ENCODE measurements at regions not wholly inside any gene's neighbourhood (a gene's known extent, or its start where the extent isn't known, plus 50 kb on each side); places are given as distances from the start of the nearest gene placed in this dataset.

- no peak overlapping the region for H3K4me3 ChIP-seq
- TF ChIP-seq POLR2A (IDR thresholded peaks at IDR 0.05), result no peak
- TF ChIP-seq POLR2AphosphoS5 (IDR thresholded peaks at IDR 0.05; ENCODE audit: insufficient read depth in 1 of 2, low read depth in 1 of 2), result no peak
- TF ChIP-seq CTCF (IDR thresholded peaks at IDR 0.05), result no peak
- no peaks in the 10 kb centered on the region for H3K27me3 ChIP-seq
- H3K27ac ChIP-seq, result no peak overlapping the region
- H3K36me3 ChIP-seq, result no peaks in the 10 kb centered on the region
- H3K9me3 ChIP-seq, result no peaks in the 10 kb centered on the region
- no peak for DNase-seq (ENCODE audit: extremely low spot score in 2 of 2)
- no peaks in the 10 kb centered on the region for H3K4me1 ChIP-seq
- intact Hi-C loops (cut with DNase I), result no loop called here
These were observed 68.6 kb downstream of the TENT5A start for GRCh38 chr6:81683912-81684311.

- H3K27ac ChIP-seq, result no peak overlapping the region
- H3K27me3 ChIP-seq, result no peaks in the 10 kb centered on the region
- H3K9me3 ChIP-seq, result no peaks in the 10 kb centered on the region
- no peaks in the 10 kb centered on the region for H3K4me1 ChIP-seq
- TF ChIP-seq CTCF (IDR thresholded peaks at IDR 0.05), result no peak
- no peak for TF ChIP-seq POLR2A (IDR thresholded peaks at IDR 0.05)
- TF ChIP-seq POLR2AphosphoS5 (IDR thresholded peaks at IDR 0.05; ENCODE audit: insufficient read depth in 1 of 2, low read depth in 1 of 2), result no peak
- no peak for DNase-seq (ENCODE audit: extremely low spot score in 2 of 2)
- intact Hi-C loops (cut with DNase I), result no loop called here
- H3K4me3 ChIP-seq, result no peak overlapping the region
- no peaks in the 10 kb centered on the region for H3K36me3 ChIP-seq
These were observed 69.4 kb downstream of the TENT5A start for GRCh38 chr6:81682858-81683620.

- intact Hi-C loops (cut with DNase I), result no loop called here
- H3K9me3 ChIP-seq, result no peaks in the 10 kb centered on the region
- DNase-seq (ENCODE audit: extremely low spot score in 2 of 2), result no peak
- no peaks in the 10 kb centered on the region for H3K4me1 ChIP-seq
- H3K27me3 ChIP-seq, result no peaks in the 10 kb centered on the region
- H3K4me3 ChIP-seq, result no peak overlapping the region
- H3K36me3 ChIP-seq, result no peaks in the 10 kb centered on the region
- H3K27ac ChIP-seq, result no peak overlapping the region
- no peak for TF ChIP-seq POLR2AphosphoS5 (IDR thresholded peaks at IDR 0.05; ENCODE audit: insufficient read depth in 1 of 2, low read depth in 1 of 2)
- no peak for TF ChIP-seq POLR2A (IDR thresholded peaks at IDR 0.05)
- no peak for TF ChIP-seq CTCF (IDR thresholded peaks at IDR 0.05)
These were observed 70.2 kb downstream of the TENT5A start for GRCh38 chr6:81682235-81682795.

- Histone ChIP-seq H3K4me1 (no peaks in the 10 kb centered on the region), H3K27me3 (no peaks in the 10 kb centered on the region), H3K9me3 (no peaks in the 10 kb centered on the region), H3K4me3 (no peak overlapping the region), H3K27ac (no peak overlapping the region), H3K36me3 (no peaks in the 10 kb centered on the region)
- intact Hi-C loops (cut with DNase I), result no loop called here
- no peak for DNase-seq (ENCODE audit: extremely low spot score in 2 of 2)
- TF ChIP-seq POLR2AphosphoS5 (IDR thresholded peaks at IDR 0.05; ENCODE audit: insufficient read depth in 1 of 2, low read depth in 1 of 2) (no peak), CTCF (IDR thresholded peaks at IDR 0.05) (no peak), POLR2A (IDR thresholded peaks at IDR 0.05) (no peak)
These were observed 83.0 kb downstream of the TENT5A start for GRCh38 chr6:81669445-81669844.

- Histone ChIP-seq H3K27ac (no peak overlapping the region), H3K27me3 (no peaks in the 10 kb centered on the region), H3K4me3 (no peak overlapping the region), H3K4me1 (no peaks in the 10 kb centered on the region), H3K9me3 (no peaks in the 10 kb centered on the region), H3K36me3 (no peaks in the 10 kb centered on the region)
- no peak for DNase-seq (ENCODE audit: extremely low spot score in 2 of 2)
- no peak for TF ChIP-seq POLR2A (IDR thresholded peaks at IDR 0.05)
- no peak for TF ChIP-seq POLR2AphosphoS5 (IDR thresholded peaks at IDR 0.05; ENCODE audit: insufficient read depth in 1 of 2, low read depth in 1 of 2)
- TF ChIP-seq CTCF (IDR thresholded peaks at IDR 0.05), result no peak
- intact Hi-C loops (cut with DNase I), result no loop called here
These were observed 83.8 kb downstream of the TENT5A start for GRCh38 chr6:81668615-81669047.
